ENCODE measurements at regions not wholly inside any gene's neighbourhood (a gene's known extent, or its start where the extent isn't known, plus 50 kb on each side); places are given as distances from the start of the nearest gene placed in this dataset.

- Histone ChIP-seq H3K4me1 (ENCODE audit: insufficient read depth, low read length) (no peaks in the 10 kb centered on the region), H3K4me3 (ENCODE audit: low read depth in 1 of 2, low read length in 2 of 2) (no peak overlapping the region), H3K9ac (ENCODE audit: low read length) (no peak overlapping the region), H3K36me3 (ENCODE audit: insufficient read depth, low read length) (no peaks in the 10 kb centered on the region), H3K27ac (ENCODE audit: low read depth, low read length) (no peak overlapping the region), H3K27me3 (ENCODE audit: control insufficient read depth in 1 of 2, insufficient read depth in 2 of 2, low read length in 2 of 2) (no peaks in the 10 kb centered on the region), H3K9me3 (ENCODE audit: low read length) (no peaks in the 10 kb centered on the region)
Measured at GRCh38 chr13:40127925-40128324, 472.5 kb downstream of the COG6 start.

- Histone ChIP-seq H3K27me3 (ENCODE audit: control insufficient read depth in 1 of 2, insufficient read depth in 2 of 2, low read length in 2 of 2) (no peaks in the 10 kb centered on the region), H3K4me3 (ENCODE audit: low read depth in 1 of 2, low read length in 2 of 2) (no peak overlapping the region), H3K27ac (ENCODE audit: low read depth, low read length) (no peak overlapping the region), H3K9me3 (ENCODE audit: low read length) (no peaks in the 10 kb centered on the region), H3K9ac (ENCODE audit: low read length) (no peak overlapping the region), H3K36me3 (ENCODE audit: insufficient read depth, low read length) (no peaks in the 10 kb centered on the region), H3K4me1 (ENCODE audit: insufficient read depth, low read length) (no peaks in the 10 kb centered on the region)
Measured at GRCh38 chr13:40129467-40129866, 474.0 kb downstream of the COG6 start.

- Histone ChIP-seq H3K36me3 (ENCODE audit: insufficient read depth, low read length) (no peaks in the 10 kb centered on the region), H3K4me3 (ENCODE audit: low read depth in 1 of 2, low read length in 2 of 2) (no peak overlapping the region), H3K9ac (ENCODE audit: low read length) (no peak overlapping the region), H3K9me3 (ENCODE audit: low read length) (no peaks in the 10 kb centered on the region), H3K4me1 (ENCODE audit: insufficient read depth, low read length) (no peaks in the 10 kb centered on the region), H3K27me3 (ENCODE audit: control insufficient read depth in 1 of 2, insufficient read depth in 2 of 2, low read length in 2 of 2) (no peaks in the 10 kb centered on the region), H3K27ac (ENCODE audit: low read depth, low read length) (no peak overlapping the region)
Measured at GRCh38 chr13:40130871-40131636, 475.6 kb downstream of the COG6 start.

- Histone ChIP-seq H3K27ac (ENCODE audit: low read depth, low read length) (no peak overlapping the region), H3K9ac (ENCODE audit: low read length) (no peak overlapping the region), H3K4me1 (ENCODE audit: insufficient read depth, low read length) (no peaks in the 10 kb centered on the region), H3K27me3 (ENCODE audit: control insufficient read depth in 1 of 2, insufficient read depth in 2 of 2, low read length in 2 of 2) (no peaks in the 10 kb centered on the region), H3K4me3 (ENCODE audit: low read depth in 1 of 2, low read length in 2 of 2) (no peak overlapping the region), H3K9me3 (ENCODE audit: low read length) (no peaks in the 10 kb centered on the region), H3K36me3 (ENCODE audit: insufficient read depth, low read length) (no peaks in the 10 kb centered on the region)
Measured at GRCh38 chr13:40132249-40132648, 476.8 kb downstream of the COG6 start.

- Histone ChIP-seq H3K27me3 (ENCODE audit: control insufficient read depth in 1 of 2, insufficient read depth in 2 of 2, low read length in 2 of 2) (no peaks in the 10 kb centered on the region), H3K27ac (ENCODE audit: low read depth, low read length) (no peak overlapping the region), H3K9ac (ENCODE audit: low read length) (no peak overlapping the region), H3K36me3 (ENCODE audit: insufficient read depth, low read length) (no peaks in the 10 kb centered on the region), H3K4me1 (ENCODE audit: insufficient read depth, low read length) (no peaks in the 10 kb centered on the region), H3K4me3 (ENCODE audit: low read depth in 1 of 2, low read length in 2 of 2) (no peak overlapping the region), H3K9me3 (ENCODE audit: low read length) (no peaks in the 10 kb centered on the region)
Measured at GRCh38 chr13:40136896-40137295, 481.4 kb downstream of the COG6 start.

- no peak overlapping the region for H3K9ac ChIP-seq (ENCODE audit: low read length)
- H3K27ac ChIP-seq (ENCODE audit: low read depth, low read length), result no peak overlapping the region
- H3K4me3 ChIP-seq (ENCODE audit: low read depth in 1 of 2, low read length in 2 of 2), result no peak overlapping the region
- H3K36me3 ChIP-seq (ENCODE audit: insufficient read depth, low read length), result no peaks in the 10 kb centered on the region
- H3K9me3 ChIP-seq (ENCODE audit: low read length), result no peaks in the 10 kb centered on the region
- no peaks in the 10 kb centered on the region for H3K27me3 ChIP-seq (ENCODE audit: control insufficient read depth in 1 of 2, insufficient read depth in 2 of 2, low read length in 2 of 2)
- no peaks in the 10 kb centered on the region for H3K4me1 ChIP-seq (ENCODE audit: insufficient read depth, low read length)
Measured at GRCh38 chr13:40137400-40137799, 481.9 kb downstream of the COG6 start.

GRCh38 chr13:40139896-40140520 is 484.5 kb downstream of the COG6 start:
- Histone ChIP-seq H3K27me3 (ENCODE audit: control insufficient read depth in 1 of 2, insufficient read depth in 2 of 2, low read length in 2 of 2) (no peaks in the 10 kb centered on the region), H3K9me3 (ENCODE audit: low read length) (no peaks in the 10 kb centered on the region), H3K9ac (ENCODE audit: low read length) (no peak overlapping the region), H3K4me3 (ENCODE audit: low read depth in 1 of 2, low read length in 2 of 2) (no peak overlapping the region), H3K27ac (ENCODE audit: low read depth, low read length) (no peak overlapping the region), H3K36me3 (ENCODE audit: insufficient read depth, low read length) (no peaks in the 10 kb centered on the region), H3K4me1 (ENCODE audit: insufficient read depth, low read length) (no peaks in the 10 kb centered on the region)

- Histone ChIP-seq H3K36me3 (ENCODE audit: insufficient read depth, low read length) (no peaks in the 10 kb centered on the region), H3K9me3 (ENCODE audit: low read length) (no peaks in the 10 kb centered on the region), H3K4me3 (ENCODE audit: low read depth in 1 of 2, low read length in 2 of 2) (no peak overlapping the region), H3K4me1 (ENCODE audit: insufficient read depth, low read length) (no peaks in the 10 kb centered on the region), H3K27me3 (ENCODE audit: control insufficient read depth in 1 of 2, insufficient read depth in 2 of 2, low read length in 2 of 2) (no peaks in the 10 kb centered on the region), H3K9ac (ENCODE audit: low read length) (no peak overlapping the region), H3K27ac (ENCODE audit: low read depth, low read length) (no peak overlapping the region)
Measured at GRCh38 chr13:40141859-40142555, 486.5 kb downstream of the COG6 start.

GRCh38 chr13:40143106-40143505 is 487.6 kb downstream of the COG6 start:
- H3K27ac ChIP-seq (ENCODE audit: low read depth, low read length), result no peak overlapping the region
- H3K4me1 ChIP-seq (ENCODE audit: insufficient read depth, low read length), result no peaks in the 10 kb centered on the region
- H3K27me3 ChIP-seq (ENCODE audit: control insufficient read depth in 1 of 2, insufficient read depth in 2 of 2, low read length in 2 of 2), result no peaks in the 10 kb centered on the region
- no peak overlapping the region for H3K9ac ChIP-seq (ENCODE audit: low read length)
- H3K36me3 ChIP-seq (ENCODE audit: insufficient read depth, low read length), result no peaks in the 10 kb centered on the region
- H3K9me3 ChIP-seq (ENCODE audit: low read length), result no peaks in the 10 kb centered on the region
- H3K4me3 ChIP-seq (ENCODE audit: low read depth in 1 of 2, low read length in 2 of 2), result no peak overlapping the region

GRCh38 chr13:40143559-40143958 is 488.1 kb downstream of the COG6 start:
- Histone ChIP-seq H3K27ac (ENCODE audit: low read depth, low read length) (no peak overlapping the region), H3K9me3 (ENCODE audit: low read length) (no peaks in the 10 kb centered on the region), H3K36me3 (ENCODE audit: insufficient read depth, low read length) (no peaks in the 10 kb centered on the region), H3K9ac (ENCODE audit: low read length) (no peak overlapping the region), H3K27me3 (ENCODE audit: control insufficient read depth in 1 of 2, insufficient read depth in 2 of 2, low read length in 2 of 2) (no peaks in the 10 kb centered on the region), H3K4me1 (ENCODE audit: insufficient read depth, low read length) (peaks cover 1% of the 10 kb centered on the region), H3K4me3 (ENCODE audit: low read depth in 1 of 2, low read length in 2 of 2) (no peak overlapping the region)

GRCh38 chr13:40145139-40145538 is 489.7 kb downstream of the COG6 start:
- Histone ChIP-seq H3K4me3 (ENCODE audit: low read depth in 1 of 2, low read length in 2 of 2) (no peak overlapping the region), H3K9ac (ENCODE audit: low read length) (no peak overlapping the region), H3K36me3 (ENCODE audit: insufficient read depth, low read length) (no peaks in the 10 kb centered on the region), H3K27me3 (ENCODE audit: control insufficient read depth in 1 of 2, insufficient read depth in 2 of 2, low read length in 2 of 2) (no peaks in the 10 kb centered on the region), H3K4me1 (ENCODE audit: insufficient read depth, low read length) (peaks cover 17% of the 10 kb centered on the region), H3K27ac (ENCODE audit: low read depth, low read length) (no peak overlapping the region), H3K9me3 (ENCODE audit: low read length) (no peaks in the 10 kb centered on the region)

Measured in muscle layer of colon (tissue), 2 donors.